OCI-LY3 (cell line): ENCODE measurements at regions not wholly inside any gene's neighbourhood (a gene's known extent, or its start where the extent isn't known, plus 50 kb on each side); places are given as distances from the start of the nearest gene placed in this dataset.

Source experiments
- H2AFZ ChIP-seq: fragments of 200-600, 300-600 bp; shearing (Covaris generic); 2 replicates; pipeline ENCODE4 v1.6.0; 2014; ENCODE audit warnings: antibody characterized with exemption, low read depth, low read length
- H3K27ac ChIP-seq: fragments of 200-600, 300-600 bp; sonication (generic); 2 replicates; pipeline ENCODE4 v1.5.1; 2014; ENCODE audit warnings: mild to moderate bottlenecking, low read length, moderate library complexity, mixed read lengths
- H3K27me3 ChIP-seq: fragments of 200-600, 300-600 bp; sonication (generic); 2 replicates; pipeline ENCODE4 v1.6.1; 2014; ENCODE audit warnings: low read depth, low read length, mixed read lengths
- H3K36me3 ChIP-seq: fragments of 200-600, 300-600 bp; sonication (generic); replicated peaks from 2 replicates; pipeline ENCODE3; 2014; ENCODE audit warnings: low read depth, low read length, mixed read lengths
- H3K4me1 ChIP-seq: fragments of 300-600, 200-600 bp; sonication (generic); 2 replicates; pipeline ENCODE4 v1.6.1; 2014; ENCODE audit warnings: low read length, mixed read lengths
- H3K4me2 ChIP-seq: fragments of 200-600, 300-600 bp; sonication (generic); 2 replicates; pipeline ENCODE4 v1.6.1; 2014; ENCODE audit warnings: low read length, mixed read lengths
- H3K4me3 ChIP-seq: fragments of 300-600, 200-600 bp; sonication (generic); 2 replicates; pipeline ENCODE4 v1.5.1; 2014; ENCODE audit warnings: antibody characterized with exemption, mild to moderate bottlenecking, low read length, moderate library complexity
- H3K79me2 ChIP-seq: fragments of 300-600, 200-600 bp; shearing (Covaris generic); 2 replicates; pipeline ENCODE4 v1.6.1; 2014; ENCODE audit warnings: mild to moderate bottlenecking, low read length, mixed read lengths
- H3K9ac ChIP-seq: fragments of 300-600, 200-600 bp; shearing (Covaris generic); 2 replicates; pipeline ENCODE4 v1.6.0; 2014; ENCODE audit warnings: mild to moderate bottlenecking, low read length, moderate library complexity
- H3K9me3 ChIP-seq: fragments of 200-600, 300-600 bp; shearing (Covaris generic); 2 replicates; pipeline ENCODE4 v1.6.1; 2014; ENCODE audit warnings: low read length, mixed read lengths; ENCODE audit not compliant: insufficient read depth
- H4K20me1 ChIP-seq: fragments of 200-600, 300-600 bp; sonication (generic); 2 replicates; pipeline ENCODE4 v1.6.1; 2016; ENCODE audit warnings: low read length, mixed read lengths; ENCODE audit not compliant: insufficient read depth
- CTCF ChIP-seq: fragments of 200-600, 300-600 bp; sonication (generic); IDR thresholded peaks from 2 replicates; pipeline ENCODE4 v1.5.1; 2014; ENCODE audit warnings: antibody characterized with exemption, low read length, low read depth
- EZH2phosphoT487 ChIP-seq: fragments of 200-600 bp; shearing (Covaris generic); IDR thresholded peaks from 2 replicates; pipeline ENCODE4 v1.6.1; 2018; ENCODE audit warnings: antibody characterized with exemption, mixed run types, low read depth

GRCh38 chr10:108716352-108716751 is 1207.0 kb downstream of the XPNPEP1 start:
- TF ChIP-seq EZH2phosphoT487 (no peak), CTCF (no peak)
- H3K9me3 ChIP-seq: no peaks in the 10 kb centered on the region

GRCh38 chr10:108709927-108710722 is 1213.2 kb downstream of the XPNPEP1 start:
- TF ChIP-seq CTCF: no peak
- TF ChIP-seq EZH2phosphoT487: no peak
- Histone ChIP-seq H3K4me2 (no peak overlapping the region), H2AFZ (no peak overlapping the region), H3K79me2 (no peaks in the 10 kb centered on the region), H3K4me1 (peaks cover 9% of the 10 kb centered on the region), H3K27me3 (no peaks in the 10 kb centered on the region), H3K4me3 (no peak overlapping the region), H4K20me1 (no peaks in the 10 kb centered on the region), H3K9me3 (no peaks in the 10 kb centered on the region), H3K9ac (no peak overlapping the region), H3K36me3 (peaks cover 3% of the 10 kb centered on the region), H3K27ac (no peak overlapping the region)

More at GRCh38 chr10:108716352-108716751, 1207.0 kb downstream of the XPNPEP1 start:
- Histone ChIP-seq H3K36me3 (peaks cover 3% of the 10 kb centered on the region), H3K4me2 (no peak overlapping the region), H3K27me3 (no peaks in the 10 kb centered on the region), H2AFZ (no peak overlapping the region), H3K4me3 (no peak overlapping the region), H4K20me1 (no peaks in the 10 kb centered on the region), H3K4me1 (no peaks in the 10 kb centered on the region), H3K79me2 (no peaks in the 10 kb centered on the region), H3K27ac (no peak overlapping the region), H3K9ac (no peak overlapping the region)

DNA sequence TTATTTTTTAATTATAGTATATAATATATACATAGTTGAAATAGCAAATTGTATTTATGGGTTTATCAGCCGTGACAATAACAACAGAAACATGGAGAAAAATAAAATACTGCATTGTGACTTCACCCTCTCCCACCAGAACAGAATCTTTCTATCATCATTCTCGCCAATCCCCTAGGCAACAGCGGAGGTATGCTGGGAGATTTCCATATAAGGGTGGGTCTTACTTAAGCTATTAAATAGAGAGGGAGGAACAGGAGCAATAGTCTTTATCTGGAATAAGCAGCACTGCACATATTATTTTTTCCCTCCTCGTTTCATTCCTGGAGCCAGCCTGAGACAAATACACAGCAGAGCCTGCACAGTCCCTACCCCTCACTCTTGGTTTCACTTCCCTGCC is 1214.9 kb downstream of the XPNPEP1 start:
- H4K20me1 ChIP-seq: no peaks in the 10 kb centered on the region
- no peaks in the 10 kb centered on the region for H3K79me2 ChIP-seq
- H3K9ac ChIP-seq: no peak overlapping the region; the same call in 1 of the 2 replicates
- H3K36me3 ChIP-seq: peaks cover 2% of the 10 kb centered on the region
- H3K4me1 ChIP-seq: peaks cover 9% of the 10 kb centered on the region
- no peak overlapping the region for H2AFZ ChIP-seq
- H3K4me2 ChIP-seq: peak overlapping the region; percentile 14
- H3K4me3 ChIP-seq: no peak overlapping the region
- peak overlapping the region; percentile 26; the same call in 1 of the 2 replicates for H3K27ac ChIP-seq
- no peaks in the 10 kb centered on the region for H3K9me3 ChIP-seq
- TF ChIP-seq EZH2phosphoT487 (no peak), CTCF (no peak)
- H3K27me3 ChIP-seq: no peaks in the 10 kb centered on the region

- TF ChIP-seq EZH2phosphoT487: no peak
- no peak for TF ChIP-seq CTCF
- Histone ChIP-seq H2AFZ (no peak overlapping the region), H3K9ac (peak overlapping the region; percentile 85), H3K4me1 (peaks cover 47% of the 10 kb centered on the region), H3K4me2 (peak overlapping the region; percentile 80), H3K79me2 (no peaks in the 10 kb centered on the region), H3K4me3 (peak overlapping the region; percentile 61), H3K9me3 (no peaks in the 10 kb centered on the region), H3K36me3 (peaks cover 5% of the 10 kb centered on the region), H3K27me3 (no peaks in the 10 kb centered on the region), H4K20me1 (no peaks in the 10 kb centered on the region), H3K27ac (peak overlapping the region; percentile 99)
Measured at GRCh38 chr10:108696792-108697477, 1226.4 kb downstream of the XPNPEP1 start.
